GM12891 (cell line): ENCODE measurements at regions not wholly inside any gene's neighbourhood (a gene's known extent, or its start where the extent isn't known, plus 50 kb on each side); places are given as distances from the start of the nearest gene placed in this dataset.

Experiments
- POLR2A ChIP-seq: IDR thresholded peaks from 2 replicates; pipeline ENCODE4 v1.6.1; 2011; ENCODE audit warnings: low read depth, low read length, control low read depth
- POLR2AphosphoS5 ChIP-seq: IDR thresholded peaks from 2 replicates; pipeline ENCODE4 v1.6.1; 2011; ENCODE audit warnings: low read depth, low read length, control low read depth
- SPI1 ChIP-seq: IDR thresholded peaks from 2 replicates; pipeline ENCODE4 v1.6.1; 2011; ENCODE audit warnings: low read depth, low read length, control low read depth
- TAF1 ChIP-seq: IDR thresholded peaks from 2 replicates; pipeline ENCODE4 v1.6.1; 2011; ENCODE audit warnings: low read depth, low read length, control low read depth

DNA sequence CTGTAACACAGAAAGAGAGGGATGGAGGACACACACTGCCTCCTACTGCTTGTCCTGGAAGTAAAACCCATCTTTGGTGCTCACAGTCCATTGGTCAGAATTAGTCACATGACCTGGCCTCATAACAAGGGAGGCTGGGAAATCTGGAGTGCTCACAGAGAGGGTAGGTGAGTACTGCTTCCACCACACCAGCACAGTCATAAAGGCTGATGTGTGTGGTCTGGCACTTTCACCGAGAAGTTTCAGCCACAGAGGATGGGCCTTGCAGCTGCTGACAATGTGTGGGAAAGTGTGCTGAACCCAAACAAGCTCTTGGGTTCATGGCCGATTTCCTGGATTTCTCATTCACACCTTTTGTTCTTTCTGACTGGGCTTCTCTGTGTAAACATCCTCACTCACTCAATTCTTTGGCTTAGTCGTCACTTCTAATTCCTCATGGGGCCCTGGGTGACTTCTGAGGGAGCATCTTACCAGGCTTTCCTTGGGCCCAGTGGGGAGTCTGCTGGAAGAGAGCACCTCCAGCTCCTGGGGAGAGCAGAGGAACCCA lies 100.7 kb downstream of the ASB7 start:
- TF ChIP-seq POLR2A (no peak), TAF1 (no peak), POLR2AphosphoS5 (no peak), SPI1 (no peak)
